T-helper 1 cell (primary cell): ENCODE measurements at regions not wholly inside any gene's neighbourhood (a gene's known extent, or its start where the extent isn't known, plus 50 kb on each side); places are given as distances from the start of the nearest gene placed in this dataset.

Experiments used
- DNase-seq, 5 donors: peaks; one replicate each; pipeline ENCODE4 v3.0.0-alpha.2; 2012 to 2020

- DNase-seq: peak in 1 of 5 donors; percentile 16
Observed at GRCh38 chr9:14961372-14962068, 51.3 kb upstream of the FREM1 start.

DNA sequence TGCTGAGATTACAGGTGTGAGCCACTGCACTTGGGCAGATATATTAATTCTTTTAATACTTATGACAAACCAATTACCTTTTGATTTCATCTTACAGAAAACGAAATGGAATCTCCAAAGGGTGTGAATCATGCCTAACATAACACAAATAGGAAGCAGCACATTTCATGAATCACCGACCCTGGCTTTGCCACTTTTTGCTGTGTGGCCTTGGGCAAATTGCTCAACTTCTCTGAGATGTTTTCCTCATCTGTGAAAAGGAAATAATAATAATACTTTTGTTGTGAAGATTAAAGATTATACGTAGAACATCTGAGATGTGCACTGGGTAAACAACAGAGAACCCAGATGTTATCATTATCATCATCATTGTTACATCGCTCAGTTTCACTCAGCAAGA, 50.7 kb upstream of the FREM1 start:
- no peak for DNase-seq
